B cell (primary cell): ENCODE measurements at regions not wholly inside any gene's neighbourhood (a gene's known extent, or its start where the extent isn't known, plus 50 kb on each side); places are given as distances from the start of the nearest gene placed in this dataset.
A peak's percentile ranks its signal among the peaks of the same experiment; 100 is the strongest.

ENCODE experiments used
- ATAC-seq: fragments of 200-7000 bp; cut with Tn5 transposase; one replicate; pipeline ENCODE4 v1.10.0; 2021; ENCODE audit warnings: low read depth, mild to moderate bottlenecking, moderate number of reproducible peaks, moderate library complexity
- CTCF ChIA-PET: fragments of 350-600 bp; sonication (Branson Sonifier 250); formaldehyde crosslinking; loops from one replicate; lab custom pipeline; 2021; ENCODE audit warnings: antibody characterized with exemption, inconsistent platforms; lab: Charles Lee
- POLR2A ChIA-PET: fragments of 350-600 bp; sonication (Branson Sonifier 250); formaldehyde crosslinking; loops from one replicate; lab custom pipeline; 2021; ENCODE audit warnings: antibody characterized with exemption; lab: Charles Lee
- DNase-seq: peaks from one replicate; pipeline ENCODE4 v3.0.0; 2013
- H2AFZ ChIP-seq: 2 replicates; pipeline ENCODE4 v1.6.1; 2012; ENCODE audit warnings: mild to moderate bottlenecking, low read depth, low read length; ENCODE audit not compliant: insufficient read depth, poor library complexity, severe bottlenecking
- H3K27ac ChIP-seq, 2 donors: 1 replicate in 1 of 2; 2 replicates in 1 of 2; pipeline ENCODE4 v1.5.1; 2012 to 2013; ENCODE audit warnings: low read length in 2 of 2, mild to moderate bottlenecking in 2 of 2, moderate library complexity in 1 of 2
- H3K27me3 ChIP-seq, 4 experiments: fragments of 200-600 bp in 1 of 4; sonication (generic) in 1 of 4; replicated peaks in 1 of 4; 1 replicate in 2 of 4; 2 replicates in 2 of 4; pipeline versions ENCODE4 v1.6.1 to v1.7.0; 2013 to 2016; ENCODE audit warnings: low read length in 3 of 4, mild to moderate bottlenecking in 2 of 4, mixed read lengths in 1 of 4, moderate library complexity in 1 of 4; ENCODE audit not compliant: insufficient read depth in 4 of 4, control insufficient read depth in 3 of 4; ENCODE audit errors: control extremely low read depth in 1 of 4
- H3K36me3 ChIP-seq, 2 experiments: replicated peaks in 1 of 2; 1 replicate in 1 of 2; 2 replicates in 1 of 2; pipeline versions ENCODE4 v1.6.1 to v1.7.1; 2013; ENCODE audit warnings: low read length in 1 of 2; ENCODE audit not compliant: insufficient read depth in 2 of 2, control insufficient read depth in 1 of 2; ENCODE audit errors: control extremely low read depth in 1 of 2, extremely low read depth in 1 of 2
- H3K4me1 ChIP-seq, 2 donors: fragments of 200-600 bp in 1 of 2; sonication (generic) in 1 of 2; 1 replicate in 1 of 2; 2 replicates in 1 of 2; pipeline versions ENCODE4 v1.5.1 to v1.6.1; 2013 to 2017; ENCODE audit warnings: low read length in 2 of 2; ENCODE audit not compliant: control insufficient read depth in 2 of 2, insufficient read depth in 2 of 2
- H3K4me2 ChIP-seq: replicated peaks from 2 replicates; pipeline ENCODE3; 2012; ENCODE audit warnings: mild to moderate bottlenecking, low read depth, low read length; ENCODE audit not compliant: poor library complexity, severe bottlenecking
- H3K4me3 ChIP-seq, 5 experiments: fragments of 200-600 bp in 1 of 5; sonication (generic) in 1 of 5; 1 replicate in 3 of 5; 2 replicates in 2 of 5; pipeline versions ENCODE4 v1.5.1 to v1.7.0; 2011 to 2016; ENCODE audit warnings: low read length in 4 of 5, mild to moderate bottlenecking in 4 of 5, low read depth in 2 of 5, control low read depth in 1 of 5, moderate library complexity in 1 of 5; ENCODE audit not compliant: insufficient read depth in 1 of 5; ENCODE audit errors: control extremely low read depth in 1 of 5, extremely low read depth in 1 of 5
- H3K79me2 ChIP-seq: fragments of 200-600 bp; sonication (generic); one replicate; pipeline ENCODE4 v1.6.0; 2016; ENCODE audit warnings: low read length; ENCODE audit not compliant: control insufficient read depth, insufficient read depth
- H3K9ac ChIP-seq: fragments of 200-600 bp; sonication (generic); 2 replicates; pipeline ENCODE4 v1.6.1; 2017; ENCODE audit warnings: mild to moderate bottlenecking, low read length, moderate library complexity
- H3K9me3 ChIP-seq, 3 donors: one replicate each; pipeline versions ENCODE4 v1.6.1 to v1.7.1; 2013; ENCODE audit warnings: low read length in 2 of 3; ENCODE audit not compliant: control insufficient read depth in 2 of 3, insufficient read depth in 1 of 3; ENCODE audit errors: control extremely low read depth in 1 of 3
- H4K20me1 ChIP-seq: 2 replicates; pipeline ENCODE4 v1.6.0; 2012; ENCODE audit warnings: mild to moderate bottlenecking, low read length; ENCODE audit not compliant: insufficient read depth, control insufficient read depth, poor library complexity, severe bottlenecking
- H3K27ac Mint-ChIP-seq: one replicate; pipeline ENCODE4 v1.8.0; 2021; ENCODE audit warnings: mixed read lengths
- H3K27me3 Mint-ChIP-seq: one replicate; pipeline ENCODE4 v1.8.0; 2021; ENCODE audit warnings: mixed read lengths
- H3K4me1 Mint-ChIP-seq: one replicate; pipeline ENCODE4 v1.8.0; 2021; ENCODE audit warnings: mixed read lengths
- H3K4me3 Mint-ChIP-seq: one replicate; pipeline ENCODE4 v1.8.0; 2021; ENCODE audit warnings: mixed read lengths
- H3K9me3 Mint-ChIP-seq: one replicate; pipeline ENCODE4 v1.8.0; 2022; ENCODE audit warnings: mixed read lengths; ENCODE audit not compliant: insufficient read depth
- EZH2 ChIP-seq: IDR thresholded peaks from 2 replicates; pipeline ENCODE4 v1.6.1; 2012; ENCODE audit warnings: borderline replicate concordance, low read depth, mild to moderate bottlenecking, moderate library complexity, low read length; ENCODE audit not compliant: insufficient read depth, poor library complexity, severe bottlenecking
- WGBS: methylation state at CpG from one replicate; pipeline ENCODE4 v1.1.5; 2013; ENCODE audit warnings: missing lambda C conversion rate; ENCODE audit not compliant: insufficient coverage; 5-methylcytosine and 5-hydroxymethylcytosine counted together
- intact Hi-C: fragments of 100-400 bp; cut with micrococcal nuclease; formaldehyde crosslinking; loops from one replicate; pipeline ENCODE4 v1.10.0; 2022
- TF ChIP-seq, protein P1 (sequence below): fragments of 200-600 bp; IDR thresholded peaks from one replicate; pipeline ENCODE4 v1.8.0; 2022; ENCODE audit warnings: antibody characterized with exemption, mild to moderate bottlenecking

DNA sequence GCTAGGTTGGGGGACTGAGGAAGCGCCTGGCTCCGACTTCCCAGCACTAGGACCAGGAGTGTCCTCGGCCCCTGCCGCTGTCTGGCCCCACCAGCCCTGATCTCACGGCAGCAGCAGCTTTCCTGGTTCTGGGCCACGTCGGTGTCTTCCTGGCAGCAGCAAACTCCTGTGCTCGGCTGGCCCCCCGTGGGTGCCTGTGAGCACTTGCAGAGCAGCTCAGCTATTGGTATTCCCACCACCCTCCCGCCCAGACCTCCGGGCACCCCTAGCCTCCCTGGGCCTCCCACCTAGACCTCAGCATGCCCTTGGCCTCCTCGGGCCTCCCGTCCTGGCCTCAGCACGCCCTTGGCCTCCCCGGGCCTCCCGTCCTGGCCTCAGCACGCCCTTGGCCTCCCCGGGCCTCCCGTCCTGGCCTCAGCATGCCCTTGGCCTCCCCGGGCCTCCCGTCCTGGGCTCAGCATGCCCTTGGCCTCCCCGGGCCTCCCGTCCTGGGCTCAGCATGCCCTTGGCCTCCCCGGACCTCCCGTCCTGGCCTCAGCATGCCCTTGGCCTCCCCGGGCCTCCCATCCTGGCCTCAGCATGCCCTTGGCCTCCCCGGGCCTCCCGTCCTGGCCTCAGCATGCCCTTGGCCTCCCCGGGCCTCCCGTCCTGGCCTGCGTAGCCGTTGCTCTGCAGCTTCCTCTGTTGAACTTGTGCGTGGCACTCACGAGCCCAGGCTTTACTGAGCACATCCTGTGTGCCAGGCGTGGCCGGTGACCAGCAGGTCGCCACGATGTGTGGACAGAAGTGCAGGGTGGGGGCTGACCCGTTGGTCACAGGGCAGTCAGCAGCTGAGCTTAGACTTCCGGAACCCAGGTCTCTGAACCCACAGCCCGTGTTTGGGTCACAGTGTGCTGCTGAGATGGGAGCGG is 51.8 kb upstream of the ACSF3 start:
- Histone ChIP-seq H3K4me1 (peaks cover 17 to 29% of the 10 kb centered on the region in 2 donors), H3K27me3 (peaks cover 0 to 27% (median 2%) of the 10 kb centered on the region in 4 experiments), H3K27ac (no peak overlapping the region), H3K36me3 (no peaks in the 10 kb centered on the region), H3K79me2 (no peaks in the 10 kb centered on the region), H3K4me2 (no peak overlapping the region), H2AFZ (no peak overlapping the region), H4K20me1 (no peaks in the 10 kb centered on the region), H3K9ac (no peak overlapping the region), H3K4me3 (no peak overlapping the region), H3K9me3 (peaks cover 0 to 15% (median 0%) of the 10 kb centered on the region in 3 donors)
- no peak for ATAC-seq
- intact Hi-C loops, result no loop called here
- CTCF ChIA-PET, result no interaction called here
- 92% methylated on average over 42 of the region's 42 CpGs for WGBS
- H3K9me3 Mint-ChIP-seq, result peaks cover 3% of the 10 kb centered on the region
- peak overlapping the region; percentile 53 for H3K27ac Mint-ChIP-seq
- no peak for DNase-seq
- no peak for TF ChIP-seq EZH2
- TF ChIP-seq, protein P1, sequence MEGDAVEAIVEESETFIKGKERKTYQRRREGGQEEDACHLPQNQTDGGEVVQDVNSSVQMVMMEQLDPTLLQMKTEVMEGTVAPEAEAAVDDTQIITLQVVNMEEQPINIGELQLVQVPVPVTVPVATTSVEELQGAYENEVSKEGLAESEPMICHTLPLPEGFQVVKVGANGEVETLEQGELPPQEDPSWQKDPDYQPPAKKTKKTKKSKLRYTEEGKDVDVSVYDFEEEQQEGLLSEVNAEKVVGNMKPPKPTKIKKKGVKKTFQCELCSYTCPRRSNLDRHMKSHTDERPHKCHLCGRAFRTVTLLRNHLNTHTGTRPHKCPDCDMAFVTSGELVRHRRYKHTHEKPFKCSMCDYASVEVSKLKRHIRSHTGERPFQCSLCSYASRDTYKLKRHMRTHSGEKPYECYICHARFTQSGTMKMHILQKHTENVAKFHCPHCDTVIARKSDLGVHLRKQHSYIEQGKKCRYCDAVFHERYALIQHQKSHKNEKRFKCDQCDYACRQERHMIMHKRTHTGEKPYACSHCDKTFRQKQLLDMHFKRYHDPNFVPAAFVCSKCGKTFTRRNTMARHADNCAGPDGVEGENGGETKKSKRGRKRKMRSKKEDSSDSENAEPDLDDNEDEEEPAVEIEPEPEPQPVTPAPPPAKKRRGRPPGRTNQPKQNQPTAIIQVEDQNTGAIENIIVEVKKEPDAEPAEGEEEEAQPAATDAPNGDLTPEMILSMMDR, result no peak
- POLR2A ChIA-PET, result no interaction called here
- peaks cover 18% of the 10 kb centered on the region for H3K4me1 Mint-ChIP-seq
- peaks cover 11% of the 10 kb centered on the region for H3K27me3 Mint-ChIP-seq
- no peak overlapping the region for H3K4me3 Mint-ChIP-seq
